ENCODE measurements at regions not wholly inside any gene's neighbourhood (a gene's known extent, or its start where the extent isn't known, plus 50 kb on each side); places are given as distances from the start of the nearest gene placed in this dataset.

DNA sequence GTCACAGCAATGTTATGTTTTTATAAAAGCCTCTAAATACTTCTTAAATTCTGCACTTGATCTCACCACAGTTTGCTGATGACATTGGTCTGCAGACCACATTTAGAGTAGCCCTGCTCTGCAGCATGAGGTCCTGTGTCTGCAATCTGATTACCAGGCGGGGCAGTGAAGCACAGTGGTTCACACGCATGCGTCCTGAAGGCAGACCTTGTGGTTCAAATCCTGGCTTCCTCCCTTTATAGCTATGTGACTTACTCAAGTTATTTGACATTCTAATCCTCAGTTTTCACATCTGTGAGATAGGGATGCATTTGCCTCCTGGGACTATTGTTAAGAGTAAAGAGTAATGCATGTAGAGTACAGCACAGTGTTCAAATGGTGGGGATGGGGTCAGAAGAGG is 50.3 kb downstream of the BMAL2 start:
- DNase-seq (ENCODE audit: low spot score), result no peak

DNA sequence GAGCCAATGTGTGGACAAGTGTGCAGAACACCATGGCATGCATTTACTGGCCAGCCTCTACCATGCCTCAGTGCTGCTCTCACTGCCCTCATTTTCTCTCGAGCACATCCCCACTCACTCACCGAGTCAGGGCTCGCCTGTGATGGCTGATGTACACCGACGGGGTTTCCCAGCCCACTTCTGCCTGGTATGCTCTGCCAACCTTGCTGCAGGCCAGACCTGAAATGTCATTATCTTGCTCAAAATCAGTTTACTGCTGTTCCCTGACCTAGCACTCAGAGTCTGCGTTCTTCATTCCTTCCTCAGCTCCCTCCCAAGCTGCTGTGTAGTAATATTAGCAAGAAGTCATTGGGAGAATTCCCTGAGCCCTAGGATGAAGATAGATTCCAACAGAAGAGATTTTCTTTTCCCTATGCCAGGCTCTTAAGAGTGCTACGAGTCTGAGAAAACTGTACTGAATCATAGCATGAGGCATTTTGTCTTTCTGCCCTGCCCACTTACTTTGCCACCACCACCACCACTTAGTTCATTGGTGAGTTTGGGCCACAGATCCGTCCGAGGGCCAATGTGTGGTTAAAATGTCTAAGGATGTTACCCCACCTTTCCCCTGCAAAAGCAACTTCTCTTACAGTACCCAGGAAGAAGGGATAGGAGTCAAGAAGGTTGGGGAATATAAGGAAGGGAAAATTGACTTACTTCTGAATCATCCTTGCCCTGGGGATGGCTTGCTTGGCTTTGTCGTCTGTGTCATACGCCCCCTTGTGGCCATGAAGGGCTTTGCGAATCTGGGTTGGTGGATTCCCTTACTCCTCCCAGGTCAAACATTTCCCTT is 51.0 kb downstream of the BMAL2 start:
- DNase-seq (ENCODE audit: low spot score), result peak; percentile 76

GRCh38 chr12:27384261-27384590 is 51.6 kb downstream of the BMAL2 start:
- DNase-seq (ENCODE audit: low spot score), result no peak

DNA sequence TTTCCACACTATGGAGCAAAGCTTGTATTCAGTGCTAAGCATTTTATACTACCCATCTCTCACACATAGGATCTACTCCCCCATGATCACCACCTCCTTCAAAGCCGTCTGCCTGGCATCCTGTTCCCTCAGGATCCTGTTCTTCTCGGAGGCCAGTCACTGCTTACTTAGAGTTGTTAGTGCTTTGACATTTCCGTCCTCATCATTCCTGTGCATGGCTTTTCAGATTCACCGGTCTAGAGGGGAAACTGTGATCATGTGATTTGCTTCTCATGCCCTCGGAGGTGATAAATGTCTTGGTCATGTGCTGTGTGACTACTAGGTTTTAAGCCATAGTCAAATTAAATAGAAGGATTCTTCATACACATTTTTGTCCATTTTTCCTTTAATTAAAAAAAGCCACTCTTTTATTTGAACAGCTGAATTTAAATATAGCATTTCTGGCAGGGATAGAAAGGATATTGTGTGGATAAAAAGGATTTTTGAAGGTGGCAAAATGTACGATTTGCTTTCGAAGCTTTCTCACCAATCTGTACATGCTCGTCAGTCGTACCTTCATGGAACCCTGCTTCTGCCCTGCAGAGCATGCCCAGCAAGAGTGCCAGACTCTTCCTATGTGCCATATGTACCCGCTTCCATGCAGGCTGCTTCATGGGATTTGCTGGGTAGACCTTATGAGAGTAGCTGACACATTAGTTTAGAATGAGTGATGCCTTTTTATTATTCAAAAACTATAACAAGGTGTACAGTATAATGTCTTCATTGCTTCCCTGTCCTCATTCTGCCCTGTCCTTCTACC is 53.3 kb downstream of the BMAL2 start:
- no peak for DNase-seq (ENCODE audit: low spot score)

DNA sequence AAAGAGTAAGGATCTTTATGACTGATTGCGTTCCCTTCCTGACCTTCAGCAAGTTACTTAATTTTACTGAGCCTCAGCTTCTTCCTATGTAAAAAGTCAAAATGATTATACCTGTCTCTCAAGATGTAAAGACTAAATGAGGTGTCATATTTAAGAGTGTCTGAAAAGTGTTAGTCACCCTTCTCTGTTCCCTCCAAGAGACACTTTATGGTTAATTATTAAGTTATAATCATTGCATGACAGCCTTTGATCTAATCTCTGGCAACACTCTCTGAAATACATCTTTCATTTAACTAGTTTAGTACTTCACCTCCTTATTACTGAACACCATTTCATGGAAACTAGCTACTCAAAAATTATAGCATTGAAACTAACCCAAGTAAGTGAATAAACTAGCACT is 54.8 kb downstream of the BMAL2 start:
- DNase-seq (ENCODE audit: low spot score), result no peak

- DNase-seq (ENCODE audit: low spot score), result no peak
Observed at GRCh38 chr12:27388650-27389049, 56.0 kb downstream of the BMAL2 start.

DNA sequence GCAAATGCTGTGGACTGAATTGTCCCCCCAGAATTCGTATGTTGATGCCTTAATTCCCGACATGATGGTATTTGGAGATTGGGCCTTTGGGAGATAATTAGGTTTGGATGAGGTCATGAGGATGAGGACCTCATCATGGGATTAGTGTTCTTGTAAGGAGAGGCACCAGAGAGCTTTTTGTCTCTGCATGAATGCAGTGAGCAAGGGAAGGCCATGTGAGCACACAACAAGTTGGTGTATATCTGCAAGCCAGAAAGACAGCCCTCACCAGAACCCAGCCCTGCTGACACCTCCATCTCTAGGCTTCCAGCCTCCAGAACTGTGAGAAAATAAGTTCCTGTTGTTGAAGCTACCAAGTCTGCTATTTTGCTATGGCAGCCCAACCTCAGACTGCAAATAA is 51.9 kb upstream of the SMCO2 start:
- DNase-seq (ENCODE audit: low spot score), result no peak

DNA sequence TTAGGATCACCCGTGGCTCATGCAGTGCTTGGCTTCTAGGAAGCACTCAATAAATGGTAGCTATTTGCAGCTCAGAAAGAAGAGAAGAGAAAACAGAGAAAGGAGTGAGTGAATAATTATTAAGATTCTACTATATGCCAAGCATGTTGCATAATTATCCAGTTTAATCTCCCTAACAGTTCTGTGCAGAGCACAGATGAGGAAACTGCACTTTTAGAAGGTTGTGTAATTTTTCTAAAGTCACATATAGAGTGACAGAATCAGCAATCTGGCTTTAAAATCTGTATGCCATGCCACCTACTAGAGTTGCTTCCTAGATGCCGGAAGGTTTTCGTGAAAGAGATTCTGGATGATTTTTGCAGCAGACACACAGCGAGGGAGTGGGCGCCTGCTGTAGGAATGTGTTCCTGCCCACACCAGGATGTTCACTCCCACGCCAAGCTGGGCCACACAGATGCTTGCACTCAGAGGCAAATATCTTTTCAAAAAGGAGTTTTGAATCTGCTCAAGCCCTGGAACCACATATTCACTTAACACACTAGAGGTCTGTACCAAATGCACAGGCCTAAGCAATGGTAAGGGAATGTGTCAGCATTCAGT is 50.2 kb upstream of the SMCO2 start:
- DNase-seq (ENCODE audit: low spot score), result no peak
